DND-41 (cell line): ENCODE measurements at regions not wholly inside any gene's neighbourhood (a gene's known extent, or its start where the extent isn't known, plus 50 kb on each side); places are given as distances from the start of the nearest gene placed in this dataset.

Source experiments
- EZH2 ChIP-seq: IDR thresholded peaks from 3 replicates; pipeline ENCODE4 v1.6.1; 2012; ENCODE audit warnings: borderline replicate concordance, low read depth, mild to moderate bottlenecking, moderate library complexity, low read length, inconsistent platforms; ENCODE audit not compliant: severe bottlenecking
- TF ChIP-seq, protein P1 (sequence below): IDR thresholded peaks from 2 replicates; pipeline ENCODE4 v1.5.1; 2012; ENCODE audit warnings: borderline replicate concordance, low read length, moderate library complexity, mild to moderate bottlenecking; ENCODE audit not compliant: poor library complexity, severe bottlenecking; ENCODE audit errors: extremely low read depth

DNA sequence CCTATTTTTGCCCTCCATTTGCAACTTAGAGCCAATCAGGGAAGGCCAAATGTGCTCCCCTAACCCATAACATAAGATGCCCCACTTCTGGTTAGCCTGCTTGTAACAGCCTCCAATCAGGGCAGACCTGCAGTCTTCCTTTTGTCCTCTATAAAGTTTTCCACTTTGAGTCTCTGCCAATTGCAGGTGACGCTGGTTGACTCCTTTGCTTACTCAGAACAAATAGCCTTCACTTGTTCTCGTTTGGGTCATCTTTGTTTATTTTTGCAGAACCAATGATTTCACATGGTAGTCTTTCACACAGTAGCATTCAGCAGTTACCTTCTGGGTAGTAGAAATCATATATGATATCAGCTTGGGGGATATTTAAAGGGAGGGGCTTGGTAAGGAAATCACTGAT, 225.6 kb downstream of the MINAR1 start:
- TF ChIP-seq, protein P1, sequence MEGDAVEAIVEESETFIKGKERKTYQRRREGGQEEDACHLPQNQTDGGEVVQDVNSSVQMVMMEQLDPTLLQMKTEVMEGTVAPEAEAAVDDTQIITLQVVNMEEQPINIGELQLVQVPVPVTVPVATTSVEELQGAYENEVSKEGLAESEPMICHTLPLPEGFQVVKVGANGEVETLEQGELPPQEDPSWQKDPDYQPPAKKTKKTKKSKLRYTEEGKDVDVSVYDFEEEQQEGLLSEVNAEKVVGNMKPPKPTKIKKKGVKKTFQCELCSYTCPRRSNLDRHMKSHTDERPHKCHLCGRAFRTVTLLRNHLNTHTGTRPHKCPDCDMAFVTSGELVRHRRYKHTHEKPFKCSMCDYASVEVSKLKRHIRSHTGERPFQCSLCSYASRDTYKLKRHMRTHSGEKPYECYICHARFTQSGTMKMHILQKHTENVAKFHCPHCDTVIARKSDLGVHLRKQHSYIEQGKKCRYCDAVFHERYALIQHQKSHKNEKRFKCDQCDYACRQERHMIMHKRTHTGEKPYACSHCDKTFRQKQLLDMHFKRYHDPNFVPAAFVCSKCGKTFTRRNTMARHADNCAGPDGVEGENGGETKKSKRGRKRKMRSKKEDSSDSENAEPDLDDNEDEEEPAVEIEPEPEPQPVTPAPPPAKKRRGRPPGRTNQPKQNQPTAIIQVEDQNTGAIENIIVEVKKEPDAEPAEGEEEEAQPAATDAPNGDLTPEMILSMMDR: no peak
- TF ChIP-seq EZH2: no peak
